ENCODE measurements at regions not wholly inside any gene's neighbourhood (a gene's known extent, or its start where the extent isn't known, plus 50 kb on each side); places are given as distances from the start of the nearest gene placed in this dataset.

GRCh38 chr13:42409075-42409474, 137.1 kb downstream of the AKAP11 start:
- TF ChIP-seq, protein P1, sequence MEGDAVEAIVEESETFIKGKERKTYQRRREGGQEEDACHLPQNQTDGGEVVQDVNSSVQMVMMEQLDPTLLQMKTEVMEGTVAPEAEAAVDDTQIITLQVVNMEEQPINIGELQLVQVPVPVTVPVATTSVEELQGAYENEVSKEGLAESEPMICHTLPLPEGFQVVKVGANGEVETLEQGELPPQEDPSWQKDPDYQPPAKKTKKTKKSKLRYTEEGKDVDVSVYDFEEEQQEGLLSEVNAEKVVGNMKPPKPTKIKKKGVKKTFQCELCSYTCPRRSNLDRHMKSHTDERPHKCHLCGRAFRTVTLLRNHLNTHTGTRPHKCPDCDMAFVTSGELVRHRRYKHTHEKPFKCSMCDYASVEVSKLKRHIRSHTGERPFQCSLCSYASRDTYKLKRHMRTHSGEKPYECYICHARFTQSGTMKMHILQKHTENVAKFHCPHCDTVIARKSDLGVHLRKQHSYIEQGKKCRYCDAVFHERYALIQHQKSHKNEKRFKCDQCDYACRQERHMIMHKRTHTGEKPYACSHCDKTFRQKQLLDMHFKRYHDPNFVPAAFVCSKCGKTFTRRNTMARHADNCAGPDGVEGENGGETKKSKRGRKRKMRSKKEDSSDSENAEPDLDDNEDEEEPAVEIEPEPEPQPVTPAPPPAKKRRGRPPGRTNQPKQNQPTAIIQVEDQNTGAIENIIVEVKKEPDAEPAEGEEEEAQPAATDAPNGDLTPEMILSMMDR (IDR thresholded peaks at IDR 0.05): no peak
- no peak for TF ChIP-seq POLR2A (IDR thresholded peaks at IDR 0.05)
